Thymus (tissue), 11 donors: ENCODE measurements at regions not wholly inside any gene's neighbourhood (a gene's known extent, or its start where the extent isn't known, plus 50 kb on each side); places are given as distances from the start of the nearest gene placed in this dataset.

ENCODE experiments used
- DNase-seq, 9 donors: peaks; one replicate each; pipeline ENCODE4 v3.0.0-alpha.2; 2013; ENCODE audit warnings: low spot score in 9 of 9, low read depth in 6 of 9, missing footprints in 1 of 9
- H3K27ac ChIP-seq, 2 donors: one replicate each; pipeline ENCODE4 v1.5.1; 2013; ENCODE audit warnings: control low read depth in 1 of 2, low read depth in 1 of 2, low read length in 1 of 2, mild to moderate bottlenecking in 1 of 2, moderate library complexity in 1 of 2
- H3K27me3 ChIP-seq, 2 donors: one replicate each; pipeline ENCODE4 v1.5.1; 2013; ENCODE audit warnings: low read length in 1 of 2; ENCODE audit not compliant: control insufficient read depth in 2 of 2, insufficient read depth in 1 of 2
- H3K36me3 ChIP-seq, 2 donors: one replicate each; pipeline ENCODE4 v1.5.1; 2013; ENCODE audit warnings: low read length in 1 of 2, mild to moderate bottlenecking in 1 of 2, moderate library complexity in 1 of 2; ENCODE audit not compliant: control insufficient read depth in 2 of 2, insufficient read depth in 2 of 2
- H3K4me1 ChIP-seq, 2 donors: one replicate each; pipeline ENCODE4 v1.5.1; 2013; ENCODE audit warnings: low read length in 2 of 2; ENCODE audit not compliant: control insufficient read depth in 2 of 2, insufficient read depth in 2 of 2
- H3K4me3 ChIP-seq, 2 donors: one replicate each; pipeline ENCODE4 v1.5.1; 2013; ENCODE audit warnings: low read length in 2 of 2, control low read depth in 1 of 2, mild to moderate bottlenecking in 1 of 2
- H3K9me3 ChIP-seq, 2 donors: one replicate each; pipeline ENCODE4 v1.5.1; 2013; ENCODE audit warnings: low read length in 1 of 2, mild to moderate bottlenecking in 1 of 2; ENCODE audit not compliant: control insufficient read depth in 2 of 2, insufficient read depth in 1 of 2
- WGBS: extraction: QIAGEN DNeasy Blood & Tissue Kit; methylation state at CpG from one replicate; pipeline ENCODE4 v1.1.7; 2013; 5-methylcytosine and 5-hydroxymethylcytosine counted together
- donor health status: healthy.

- WGBS = 39% methylated on average over 2 of the region's 2 CpGs
- Histone ChIP-seq H3K27ac (no peak overlapping the region), H3K36me3 (no peaks in the 10 kb centered on the region), H3K27me3 (no peaks in the 10 kb centered on the region), H3K9me3 (peaks cover 0 to 3% of the 10 kb centered on the region in 2 donors), H3K4me3 (no peak overlapping the region), H3K4me1 (no peaks in the 10 kb centered on the region)
- no peak for DNase-seq
Observed at GRCh38 chr5:23684103-23684502, 176.7 kb downstream of the PRDM9 start.

GRCh38 chr5:23703940-23704855, 196.8 kb downstream of the PRDM9 start:
- Histone ChIP-seq H3K4me1 (no peaks in the 10 kb centered on the region), H3K36me3 (no peaks in the 10 kb centered on the region), H3K4me3 (no peak overlapping the region), H3K9me3 (no peaks in the 10 kb centered on the region), H3K27ac (no peak overlapping the region), H3K27me3 (no peaks in the 10 kb centered on the region)
- DNase-seq = no peak
- WGBS = 83% methylated on average over 5 of the region's 5 CpGs

DNA sequence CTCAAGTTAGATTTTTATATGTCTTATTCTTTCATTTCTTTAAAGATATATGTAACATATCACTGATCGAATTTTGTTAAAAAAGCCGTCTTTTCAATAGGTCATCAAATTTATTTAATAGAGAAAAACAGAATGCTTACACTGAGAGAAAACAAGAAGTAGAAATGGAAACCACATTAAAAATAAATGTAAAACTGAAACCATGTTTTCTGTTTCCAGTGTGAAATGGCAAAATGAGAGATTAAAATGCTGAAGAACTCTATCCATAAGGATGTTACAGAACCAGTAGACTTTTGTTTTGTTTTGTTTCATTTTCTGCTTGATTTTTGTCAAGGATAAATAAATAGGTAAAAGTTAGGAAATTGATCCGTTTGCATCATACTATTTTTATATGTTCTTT, 210.1 kb downstream of the PRDM9 start:
- WGBS = 67% methylated on average over 3 of the region's 3 CpGs
- Histone ChIP-seq H3K9me3 (no peaks in the 10 kb centered on the region), H3K27me3 (no peaks in the 10 kb centered on the region), H3K36me3 (no peaks in the 10 kb centered on the region), H3K4me3 (no peak overlapping the region), H3K4me1 (no peaks in the 10 kb centered on the region), H3K27ac (no peak overlapping the region)
- DNase-seq = no peak

- no peaks in the 10 kb centered on the region for H3K36me3 ChIP-seq
- H3K27me3 ChIP-seq = no peaks in the 10 kb centered on the region
- no peak overlapping the region for H3K27ac ChIP-seq
- H3K4me1 ChIP-seq = no peaks in the 10 kb centered on the region
- H3K4me3 ChIP-seq = no peak overlapping the region
- DNase-seq = no peak
- 100% methylated on average over 1 of the region's 1 CpG for WGBS
- H3K9me3 ChIP-seq = no peaks in the 10 kb centered on the region
Observed at GRCh38 chr5:23718564-23718963, 211.2 kb downstream of the PRDM9 start.

DNA sequence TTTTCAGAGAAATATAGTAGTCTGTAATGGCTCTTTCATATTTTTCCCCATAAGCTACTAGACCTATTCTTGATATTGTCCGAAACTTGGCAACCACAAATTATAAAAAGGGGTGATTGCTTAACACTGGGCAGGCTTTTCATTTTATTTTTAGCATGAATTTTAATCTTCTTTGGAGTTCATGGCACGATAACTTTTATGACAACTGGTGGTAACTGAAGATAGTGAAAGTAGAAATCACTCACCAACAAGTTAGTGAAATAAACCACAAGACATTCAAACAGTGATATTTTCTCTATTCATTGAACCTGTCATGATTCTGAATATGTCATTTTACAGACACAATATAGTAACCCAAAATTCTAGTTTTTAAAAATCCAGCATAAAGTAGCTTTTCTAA, 213.9 kb downstream of the PRDM9 start:
- DNase-seq = no peak
- H3K36me3 ChIP-seq = no peaks in the 10 kb centered on the region
- no peak overlapping the region for H3K27ac ChIP-seq
- no peaks in the 10 kb centered on the region for H3K9me3 ChIP-seq
- 18% methylated on average over 2 of the region's 2 CpGs for WGBS
- no peaks in the 10 kb centered on the region for H3K27me3 ChIP-seq
- H3K4me3 ChIP-seq = no peak overlapping the region
- no peaks in the 10 kb centered on the region for H3K4me1 ChIP-seq

- H3K27me3 ChIP-seq = no peaks in the 10 kb centered on the region
- H3K9me3 ChIP-seq = no peaks in the 10 kb centered on the region
- H3K4me3 ChIP-seq = no peak overlapping the region
- H3K27ac ChIP-seq = no peak overlapping the region
- WGBS = 84% methylated on average over 4 of the region's 4 CpGs
- H3K4me1 ChIP-seq = no peaks in the 10 kb centered on the region
- DNase-seq = no peak
- no peaks in the 10 kb centered on the region for H3K36me3 ChIP-seq
Observed at GRCh38 chr5:23727271-23727670, 219.9 kb downstream of the PRDM9 start.

GRCh38 chr5:23730023-23730422, 222.6 kb downstream of the PRDM9 start:
- Histone ChIP-seq H3K4me1 (no peaks in the 10 kb centered on the region), H3K27me3 (no peaks in the 10 kb centered on the region), H3K4me3 (no peak overlapping the region), H3K36me3 (no peaks in the 10 kb centered on the region), H3K27ac (no peak overlapping the region), H3K9me3 (no peaks in the 10 kb centered on the region)
- 92% methylated on average over 2 of the region's 2 CpGs for WGBS
- no peak for DNase-seq

GRCh38 chr5:23740029-23740428, 232.6 kb downstream of the PRDM9 start:
- no peaks in the 10 kb centered on the region for H3K4me1 ChIP-seq
- no peaks in the 10 kb centered on the region for H3K27me3 ChIP-seq
- 49% methylated on average over 4 of the region's 4 CpGs for WGBS
- H3K36me3 ChIP-seq = no peaks in the 10 kb centered on the region
- DNase-seq = no peak
- H3K27ac ChIP-seq = no peak overlapping the region
- no peaks in the 10 kb centered on the region for H3K9me3 ChIP-seq
- no peak overlapping the region for H3K4me3 ChIP-seq

- DNase-seq = no peak
Observed at GRCh38 chr5:23742701-23743100, 235.3 kb downstream of the PRDM9 start.

More at GRCh38 chr5:23742701-23743100, 235.3 kb downstream of the PRDM9 start:
- Histone ChIP-seq H3K36me3 (no peaks in the 10 kb centered on the region), H3K4me1 (no peaks in the 10 kb centered on the region), H3K27me3 (no peaks in the 10 kb centered on the region), H3K4me3 (no peak overlapping the region), H3K9me3 (no peaks in the 10 kb centered on the region), H3K27ac (no peak overlapping the region)
